ENCODE measurements at regions not wholly inside any gene's neighbourhood (a gene's known extent, or its start where the extent isn't known, plus 50 kb on each side); places are given as distances from the start of the nearest gene placed in this dataset.
"Not testable (repeated sequence)": the region's sequence is repeated elsewhere in the genome, so short reads cannot be mapped to it uniquely, and the experiment has no call there.

DNA sequence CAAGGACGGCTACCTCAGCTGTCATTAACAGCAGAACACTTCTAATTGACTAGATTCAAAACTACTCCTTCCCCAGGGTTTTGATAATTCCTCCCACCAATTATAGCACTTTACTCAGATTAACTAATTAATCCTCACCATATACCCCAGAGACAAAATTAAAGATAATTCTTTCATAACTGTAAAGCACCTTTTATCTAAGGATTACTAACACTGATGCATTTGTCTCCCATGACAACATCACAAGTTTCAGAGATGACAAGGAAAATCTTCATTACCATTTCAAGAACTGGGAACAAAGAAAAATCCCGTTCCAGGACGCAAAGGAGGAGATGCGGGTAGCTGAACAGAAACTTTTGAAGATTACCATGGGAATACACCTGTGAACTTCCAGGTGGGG lies 129.4 kb upstream of the ITGA6 start:
- peaks cover 15% of the 10 kb centered on the region for H3K4me1 ChIP-seq (ENCODE audit: control insufficient read depth, low read depth, low read length)
- H3K9me3 ChIP-seq (ENCODE audit: control insufficient read depth, low read depth, low read length) = no peaks in the 10 kb centered on the region
- peaks cover 23% of the 10 kb centered on the region for H3K27me3 ChIP-seq (ENCODE audit: control insufficient read depth, insufficient read depth, low read length)
- no peak overlapping the region for H3K9ac ChIP-seq (ENCODE audit: low read length)
- no peak overlapping the region for H3K4me3 ChIP-seq (ENCODE audit: low read length)
- no peak overlapping the region for H3K27ac ChIP-seq (ENCODE audit: low read length)
- no peaks in the 10 kb centered on the region for H3K36me3 ChIP-seq (ENCODE audit: control insufficient read depth, low read depth, low read length)

- Histone ChIP-seq H3K4me3 (ENCODE audit: low read length) (no peak overlapping the region), H3K9me3 (ENCODE audit: control insufficient read depth, low read depth, low read length) (no peaks in the 10 kb centered on the region), H3K27ac (ENCODE audit: low read length) (no peak overlapping the region), H3K36me3 (ENCODE audit: control insufficient read depth, low read depth, low read length) (no peaks in the 10 kb centered on the region), H3K27me3 (ENCODE audit: control insufficient read depth, insufficient read depth, low read length) (peaks cover 23% of the 10 kb centered on the region), H3K4me1 (ENCODE audit: control insufficient read depth, low read depth, low read length) (peaks cover 15% of the 10 kb centered on the region), H3K9ac (ENCODE audit: low read length) (no peak overlapping the region)
Measured at GRCh38 chr2:172299741-172300140, 127.6 kb upstream of the ITGA6 start.

DNA sequence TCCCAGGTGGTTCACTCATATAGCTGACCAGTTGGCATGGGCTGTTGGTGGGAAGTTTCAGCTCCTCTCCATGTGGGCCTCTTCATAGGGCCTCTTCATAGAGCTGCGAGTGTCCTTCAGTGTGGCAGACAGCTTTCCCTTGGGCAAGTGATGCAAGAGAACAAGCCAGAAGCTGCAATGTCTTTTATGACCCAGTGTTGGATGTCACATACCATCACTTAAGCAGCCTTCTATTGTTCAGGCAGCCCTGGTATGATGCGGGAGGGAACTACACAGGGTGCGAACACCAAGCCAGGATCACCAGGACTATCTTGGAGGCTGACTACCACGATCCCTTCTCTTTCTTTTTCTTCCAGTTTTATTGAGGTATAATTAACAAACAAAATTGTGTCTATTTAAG lies 126.5 kb upstream of the ITGA6 start:
- Histone ChIP-seq H3K27ac (ENCODE audit: low read length) (no peak overlapping the region), H3K9me3 (ENCODE audit: control insufficient read depth, low read depth, low read length) (no peaks in the 10 kb centered on the region), H3K4me3 (ENCODE audit: low read length) (no peak overlapping the region), H3K27me3 (ENCODE audit: control insufficient read depth, insufficient read depth, low read length) (peaks cover 18% of the 10 kb centered on the region), H3K36me3 (ENCODE audit: control insufficient read depth, low read depth, low read length) (no peaks in the 10 kb centered on the region), H3K9ac (ENCODE audit: low read length) (no peak overlapping the region), H3K4me1 (ENCODE audit: control insufficient read depth, low read depth, low read length) (peaks cover 12% of the 10 kb centered on the region)

DNA sequence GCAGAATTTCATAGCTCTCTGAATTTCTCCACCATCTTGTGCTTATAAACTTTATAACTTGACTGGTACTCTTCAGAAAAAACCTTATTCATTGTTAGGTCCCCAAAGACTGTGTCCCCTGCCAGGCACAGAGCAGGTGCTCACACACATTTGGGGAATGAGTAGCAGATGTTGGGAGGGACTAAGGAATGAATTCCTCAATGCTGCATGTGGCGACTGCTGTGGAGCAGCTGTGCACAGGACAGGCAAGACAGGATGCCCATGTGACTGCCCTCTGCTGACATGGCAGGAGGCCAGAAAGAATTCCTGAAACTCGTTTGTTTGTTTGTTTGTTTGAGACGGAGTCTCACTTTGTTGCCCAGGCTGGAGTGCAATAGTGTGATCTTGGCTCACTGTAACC lies 122.3 kb upstream of the ITGA6 start:
- Histone ChIP-seq H3K4me1 (ENCODE audit: control insufficient read depth, low read depth, low read length) (no peaks in the 10 kb centered on the region), H3K4me3 (ENCODE audit: low read length) (no peak overlapping the region), H3K9me3 (ENCODE audit: control insufficient read depth, low read depth, low read length) (no peaks in the 10 kb centered on the region), H3K27me3 (ENCODE audit: control insufficient read depth, insufficient read depth, low read length) (no peaks in the 10 kb centered on the region), H3K36me3 (ENCODE audit: control insufficient read depth, low read depth, low read length) (no peaks in the 10 kb centered on the region), H3K27ac (ENCODE audit: low read length) (no peak overlapping the region), H3K9ac (ENCODE audit: low read length) (no peak overlapping the region)

- Histone ChIP-seq H3K9ac (ENCODE audit: low read length) (no peak overlapping the region), H3K36me3 (ENCODE audit: control insufficient read depth, low read depth, low read length) (no peaks in the 10 kb centered on the region), H3K27ac (ENCODE audit: low read length) (no peak overlapping the region), H3K4me1 (ENCODE audit: control insufficient read depth, low read depth, low read length) (no peaks in the 10 kb centered on the region), H3K4me3 (ENCODE audit: low read length) (no peak overlapping the region), H3K27me3 (ENCODE audit: control insufficient read depth, insufficient read depth, low read length) (no peaks in the 10 kb centered on the region), H3K9me3 (ENCODE audit: control insufficient read depth, low read depth, low read length) (no peaks in the 10 kb centered on the region)
Measured at GRCh38 chr2:172307800-172308199, 119.6 kb upstream of the ITGA6 start.

DNA sequence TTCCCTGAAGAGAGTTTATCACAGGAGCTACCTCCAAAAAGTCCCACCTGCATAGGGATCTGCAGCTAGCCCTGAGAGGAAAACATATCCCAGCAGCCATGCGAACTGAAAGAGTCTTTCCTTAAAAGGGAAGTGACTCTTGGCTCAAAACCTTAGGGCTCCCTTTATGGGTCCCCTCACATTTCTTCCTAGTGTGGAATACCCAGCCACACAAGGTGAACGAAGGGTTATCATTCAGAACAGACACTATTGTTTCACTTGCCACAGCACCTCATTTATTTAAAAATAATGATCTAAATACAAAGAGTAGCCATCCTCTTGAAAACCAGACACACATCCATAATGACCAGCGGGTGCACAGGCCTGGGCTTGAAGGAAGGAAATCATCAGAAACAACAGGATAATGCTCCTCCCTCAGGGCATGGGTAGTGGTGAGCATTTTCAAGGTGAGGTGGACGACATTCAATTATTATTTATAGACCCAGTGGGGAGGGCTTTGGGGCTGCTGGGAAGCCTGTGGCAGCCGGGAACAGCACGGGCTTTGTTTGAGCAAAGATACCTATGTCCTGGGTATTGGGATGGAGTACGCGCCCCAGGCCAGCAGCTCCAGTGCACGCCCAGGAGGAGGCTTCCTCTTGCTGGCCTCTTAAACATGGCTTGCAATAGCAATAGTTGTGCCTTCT lies 119.0 kb upstream of the ITGA6 start:
- Histone ChIP-seq H3K27me3 (ENCODE audit: control insufficient read depth, insufficient read depth, low read length) (no peaks in the 10 kb centered on the region), H3K9ac (ENCODE audit: low read length) (no peak overlapping the region), H3K4me3 (ENCODE audit: low read length) (no peak overlapping the region), H3K4me1 (ENCODE audit: control insufficient read depth, low read depth, low read length) (no peaks in the 10 kb centered on the region), H3K36me3 (ENCODE audit: control insufficient read depth, low read depth, low read length) (no peaks in the 10 kb centered on the region), H3K9me3 (ENCODE audit: control insufficient read depth, low read depth, low read length) (no peaks in the 10 kb centered on the region), H3K27ac (ENCODE audit: low read length) (no peak overlapping the region)

- Histone ChIP-seq H3K4me1 (ENCODE audit: control insufficient read depth, low read depth, low read length) (no peaks in the 10 kb centered on the region), H3K36me3 (ENCODE audit: control insufficient read depth, low read depth, low read length) (no peaks in the 10 kb centered on the region), H3K9me3 (ENCODE audit: control insufficient read depth, low read depth, low read length) (no peaks in the 10 kb centered on the region), H3K4me3 (ENCODE audit: low read length) (no peak overlapping the region), H3K9ac (ENCODE audit: low read length) (no peak overlapping the region), H3K27me3 (ENCODE audit: control insufficient read depth, insufficient read depth, low read length) (no peaks in the 10 kb centered on the region), H3K27ac (ENCODE audit: low read length) (no peak overlapping the region)
Measured at GRCh38 chr2:172311921-172312345, 115.5 kb upstream of the ITGA6 start.

- no peak overlapping the region for H3K4me3 ChIP-seq (ENCODE audit: low read length)
- H3K27ac ChIP-seq (ENCODE audit: low read length) = no peak overlapping the region
- no peak overlapping the region for H3K9ac ChIP-seq (ENCODE audit: low read length)
- no peaks in the 10 kb centered on the region for H3K27me3 ChIP-seq (ENCODE audit: control insufficient read depth, insufficient read depth, low read length)
- H3K9me3 ChIP-seq (ENCODE audit: control insufficient read depth, low read depth, low read length) = no peaks in the 10 kb centered on the region
- no peaks in the 10 kb centered on the region for H3K36me3 ChIP-seq (ENCODE audit: control insufficient read depth, low read depth, low read length)
- H3K4me1 ChIP-seq (ENCODE audit: control insufficient read depth, low read depth, low read length) = no peaks in the 10 kb centered on the region
Measured at GRCh38 chr2:172313715-172314341, 113.6 kb upstream of the ITGA6 start.

DNA sequence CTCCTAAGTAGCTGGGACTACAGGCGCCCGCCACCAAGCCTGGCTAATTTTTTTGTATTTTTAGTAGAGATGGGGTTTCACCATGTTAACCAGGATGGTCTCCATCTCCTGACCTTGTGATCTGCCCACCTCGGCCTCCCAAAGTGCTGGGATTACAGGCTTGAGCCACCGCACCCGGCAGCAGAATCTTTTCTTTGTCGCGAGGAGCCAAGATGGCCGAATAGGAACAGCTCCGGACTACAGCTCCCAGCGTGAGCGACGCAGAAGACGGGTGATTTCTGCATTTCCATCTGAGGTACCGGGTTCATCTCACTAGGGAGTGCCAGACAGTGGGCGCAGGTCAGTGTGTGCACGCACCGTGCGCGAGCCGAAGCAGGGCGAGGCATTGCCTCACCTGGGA lies 112.3 kb upstream of the ITGA6 start:
- not testable (repeated sequence) for H3K4me1 ChIP-seq (ENCODE audit: control insufficient read depth, low read depth, low read length); H3K4me3 ChIP-seq (ENCODE audit: low read length); H3K36me3 ChIP-seq (ENCODE audit: control insufficient read depth, low read depth, low read length); H3K9me3 ChIP-seq (ENCODE audit: control insufficient read depth, low read depth, low read length); H3K27ac ChIP-seq (ENCODE audit: low read length); H3K9ac ChIP-seq (ENCODE audit: low read length); H3K27me3 ChIP-seq (ENCODE audit: control insufficient read depth, insufficient read depth, low read length)

- no peaks in the 10 kb centered on the region for H3K27me3 ChIP-seq (ENCODE audit: control insufficient read depth, insufficient read depth, low read length)
- no peak overlapping the region for H3K9ac ChIP-seq (ENCODE audit: low read length)
- H3K4me1 ChIP-seq (ENCODE audit: control insufficient read depth, low read depth, low read length) = no peaks in the 10 kb centered on the region
- H3K36me3 ChIP-seq (ENCODE audit: control insufficient read depth, low read depth, low read length) = no peaks in the 10 kb centered on the region
- no peak overlapping the region for H3K27ac ChIP-seq (ENCODE audit: low read length)
- no peaks in the 10 kb centered on the region for H3K9me3 ChIP-seq (ENCODE audit: control insufficient read depth, low read depth, low read length)
- no peak overlapping the region for H3K4me3 ChIP-seq (ENCODE audit: low read length)
Measured at GRCh38 chr2:172322049-172322448, 105.3 kb upstream of the ITGA6 start.

DNA sequence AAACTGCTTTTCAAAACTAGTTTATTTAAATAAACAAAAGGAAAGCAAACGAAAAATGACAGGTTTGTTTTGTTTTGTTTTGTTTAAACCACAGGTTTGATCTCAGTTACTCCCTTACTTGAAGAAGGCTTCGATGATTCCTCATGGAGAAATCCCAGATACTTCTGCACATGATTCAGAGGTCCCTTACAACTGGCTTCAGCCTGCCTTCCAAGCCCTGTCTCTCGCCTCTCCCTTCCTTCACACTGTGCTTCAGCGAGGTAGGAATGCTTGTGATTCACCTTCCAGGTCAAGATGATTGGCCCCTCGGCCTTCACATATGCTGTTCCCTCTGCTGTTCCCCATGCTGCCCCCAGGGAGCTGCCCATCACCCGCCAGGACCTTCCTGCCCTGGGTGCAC lies 104.1 kb upstream of the ITGA6 start:
- Histone ChIP-seq H3K27me3 (ENCODE audit: control insufficient read depth, insufficient read depth, low read length) (no peaks in the 10 kb centered on the region), H3K4me1 (ENCODE audit: control insufficient read depth, low read depth, low read length) (no peaks in the 10 kb centered on the region), H3K9ac (ENCODE audit: low read length) (no peak overlapping the region), H3K36me3 (ENCODE audit: control insufficient read depth, low read depth, low read length) (no peaks in the 10 kb centered on the region), H3K4me3 (ENCODE audit: low read length) (no peak overlapping the region), H3K9me3 (ENCODE audit: control insufficient read depth, low read depth, low read length) (no peaks in the 10 kb centered on the region), H3K27ac (ENCODE audit: low read length) (no peak overlapping the region)

All from iPS-18a (cell line).